H9 (cell line): ENCODE measurements at regions not wholly inside any gene's neighbourhood (a gene's known extent, or its start where the extent isn't known, plus 50 kb on each side); places are given as distances from the start of the nearest gene placed in this dataset.

ENCODE experiments used
- DNase-seq: peaks from one replicate; pipeline ENCODE4 v3.0.0-alpha.2; 2017
- H2AFZ ChIP-seq: one replicate; pipeline ENCODE4 v1.6.1; 2013; ENCODE audit warnings: mild to moderate bottlenecking, low read length, control low read depth, moderate library complexity
- H2AK5ac ChIP-seq: 2 replicates; pipeline ENCODE4 v1.6.1; 2013; ENCODE audit warnings: low read length, control low read depth, mixed read lengths; ENCODE audit not compliant: insufficient read length
- H2BK120ac ChIP-seq: one replicate; pipeline ENCODE4 v1.6.1; 2013; ENCODE audit warnings: low read depth, mild to moderate bottlenecking, low read length, control low read depth, inconsistent platforms; ENCODE audit not compliant: poor library complexity, severe bottlenecking
- H2BK12ac ChIP-seq: 2 replicates; pipeline ENCODE4 v1.6.1; 2013; ENCODE audit warnings: low read length, control low read depth, mixed read lengths, low read depth; ENCODE audit not compliant: insufficient read length
- H2BK15ac ChIP-seq: 2 replicates; pipeline ENCODE4 v1.6.1; 2013; ENCODE audit warnings: low read depth, low read length, control low read depth
- H2BK20ac ChIP-seq: one replicate; pipeline ENCODE4 v1.6.1; 2013; ENCODE audit warnings: low read depth, mild to moderate bottlenecking, low read length, control low read depth, inconsistent platforms; ENCODE audit not compliant: poor library complexity, severe bottlenecking
- H2BK5ac ChIP-seq: 2 replicates; pipeline ENCODE4 v1.6.1; 2013; ENCODE audit warnings: low read length, control low read depth, mixed read lengths; ENCODE audit not compliant: insufficient read length
- H3K14ac ChIP-seq: 2 replicates; pipeline ENCODE4 v1.6.1; 2013; ENCODE audit warnings: low read length, control low read depth; ENCODE audit not compliant: insufficient read depth
- H3K18ac ChIP-seq: 2 replicates; pipeline ENCODE4 v1.6.1; 2013; ENCODE audit warnings: low read depth, mild to moderate bottlenecking, mixed read lengths, low read length, control low read depth; ENCODE audit not compliant: insufficient read length
- H3K23ac ChIP-seq: 2 replicates; pipeline ENCODE4 v1.6.1; 2013; ENCODE audit warnings: low read length, control low read depth, mixed read lengths, low read depth; ENCODE audit not compliant: insufficient read length
- H3K23me2 ChIP-seq: 2 replicates; pipeline ENCODE4 v1.6.1; 2013; ENCODE audit warnings: low read depth, mild to moderate bottlenecking, mixed read lengths, low read length, control low read depth; ENCODE audit not compliant: insufficient read length, poor library complexity, severe bottlenecking
- H3K27ac ChIP-seq: 2 replicates; pipeline ENCODE4 v1.5.1; 2013; ENCODE audit warnings: low read length, control low read depth, mixed read lengths, low read depth; ENCODE audit not compliant: insufficient read length
- H3K27me3 ChIP-seq: 2 replicates; pipeline ENCODE4 v1.6.1; 2013; ENCODE audit warnings: low read length, control low read depth, inconsistent platforms; ENCODE audit not compliant: insufficient read depth
- H3K4ac ChIP-seq: 2 replicates; pipeline ENCODE4 v1.6.1; 2013; ENCODE audit warnings: low read depth, mild to moderate bottlenecking, control low read depth, inconsistent platforms, low read length, moderate library complexity
- H3K4me1 ChIP-seq: 2 replicates; pipeline ENCODE4 v1.6.1; 2013; ENCODE audit warnings: low read length, control low read depth, inconsistent platforms; ENCODE audit not compliant: insufficient read depth
- H3K4me2 ChIP-seq: 2 replicates; pipeline ENCODE4 v1.6.1; 2013; ENCODE audit warnings: low read length, control low read depth, mixed read lengths; ENCODE audit not compliant: insufficient read length, insufficient read depth
- H3K56ac ChIP-seq: 2 replicates; pipeline ENCODE4 v1.6.1; 2013; ENCODE audit warnings: low read depth, mild to moderate bottlenecking, mixed read lengths, low read length, control low read depth; ENCODE audit not compliant: insufficient read length
- H3K79me1 ChIP-seq: 2 replicates; pipeline ENCODE4 v1.6.1; 2013; ENCODE audit warnings: low read depth, mild to moderate bottlenecking, moderate library complexity, low read length, control low read depth, inconsistent platforms; ENCODE audit not compliant: insufficient read depth, poor library complexity, severe bottlenecking
- H3K79me2 ChIP-seq: 2 replicates; pipeline ENCODE4 v1.6.1; 2013; ENCODE audit warnings: low read length, control low read depth, inconsistent platforms; ENCODE audit not compliant: insufficient read depth
- H3K9ac ChIP-seq: 2 replicates; pipeline ENCODE4 v1.6.1; 2013; ENCODE audit warnings: low read length, control low read depth, mixed read lengths; ENCODE audit not compliant: insufficient read length; ENCODE audit errors: extremely low read depth
- H3K9me3 ChIP-seq: one replicate; pipeline ENCODE4 v1.6.1; 2013; ENCODE audit warnings: low read depth, low read length, inconsistent platforms; ENCODE audit not compliant: control insufficient read depth
- H3T11ph ChIP-seq: one replicate; pipeline ENCODE4 v1.6.1; 2013; ENCODE audit warnings: mild to moderate bottlenecking, low read length, control low read depth, inconsistent platforms
- H4K20me1 ChIP-seq: one replicate; pipeline ENCODE4 v1.6.1; 2013; ENCODE audit not compliant: control insufficient read depth, insufficient read length, insufficient read depth
- H4K5ac ChIP-seq: 2 replicates; pipeline ENCODE4 v1.6.1; 2013; ENCODE audit warnings: low read depth, mild to moderate bottlenecking, mixed read lengths, low read length, control low read depth; ENCODE audit not compliant: insufficient read length
- H4K8ac ChIP-seq: replicated peaks from 2 replicates; pipeline ENCODE4 v1.6.1; 2013; ENCODE audit warnings: low read length, control low read depth, mixed read lengths, low read depth; ENCODE audit not compliant: insufficient read length
- H4K91ac ChIP-seq: 2 replicates; pipeline ENCODE4 v1.6.1; 2013; ENCODE audit warnings: low read depth, mild to moderate bottlenecking, moderate library complexity, mixed read lengths, low read length, control low read depth; ENCODE audit not compliant: insufficient read length
- H3K27ac Mint-ChIP-seq, 3 experiments: 2 replicates in 2 of 3; 3 replicates in 1 of 3; pipeline ENCODE4 v1.8.0; 2020 to 2021; ENCODE audit warnings: mixed read lengths in 3 of 3, mild to moderate bottlenecking in 1 of 3, moderate library complexity in 1 of 3
- H3K27me3 Mint-ChIP-seq: 2 replicates; pipeline ENCODE4 v1.8.0; 2021; ENCODE audit warnings: low read depth, mild to moderate bottlenecking, moderate library complexity, mixed read lengths
- H3K36me3 Mint-ChIP-seq, 3 experiments: 2 replicates in 2 of 3; 3 replicates in 1 of 3; pipeline ENCODE4 v1.8.0; 2020 to 2021; ENCODE audit warnings: low read depth in 3 of 3, mixed read lengths in 3 of 3; ENCODE audit not compliant: insufficient read depth in 1 of 3
- H3K4me1 Mint-ChIP-seq, 2 experiments: 2 replicates each; pipeline ENCODE4 v1.8.0; 2020; ENCODE audit warnings: mixed read lengths in 2 of 2
- H3K4me3 Mint-ChIP-seq, 2 experiments: 2 replicates in 1 of 2; 3 replicates in 1 of 2; pipeline ENCODE4 v1.8.0; 2020 to 2021; ENCODE audit warnings: mild to moderate bottlenecking in 2 of 2, mixed read lengths in 2 of 2, moderate library complexity in 1 of 2
- H3K9me3 Mint-ChIP-seq, 2 experiments: 2 replicates in 1 of 2; 3 replicates in 1 of 2; pipeline ENCODE4 v1.8.0; 2020; ENCODE audit warnings: mild to moderate bottlenecking in 2 of 2, mixed read lengths in 2 of 2, moderate library complexity in 1 of 2
- WGBS: extraction: QIAGEN DNeasy Blood & Tissue Kit; methylation state at CpG from one replicate; pipeline ENCODE4 v1.1.7; 2013; ENCODE audit warnings: missing lambda C conversion rate, low lambda C conversion rate, mixed read lengths; ENCODE audit not compliant: insufficient read length; ENCODE audit errors: extremely low coverage; 5-methylcytosine and 5-hydroxymethylcytosine counted together
- TF ChIP-seq, protein P1 (sequence below): fragments of 200-600 bp; sonication (generic); conservative IDR thresholded peaks from 3 replicates; pipeline ENCODE4 v1.8.0; 2021; ENCODE audit warnings: antibody characterized with exemption, mild to moderate bottlenecking

GRCh38 chr22:44628835-44629234, 73.2 kb upstream of the PRR5 start:
- Histone ChIP-seq H4K20me1 (no peaks in the 10 kb centered on the region), H3K4ac (no peak overlapping the region), H4K8ac (no peak overlapping the region), H3K79me1 (no peaks in the 10 kb centered on the region), H3K79me2 (no peaks in the 10 kb centered on the region), H2BK15ac (no peak overlapping the region), H3K9me3 (no peaks in the 10 kb centered on the region), H2AFZ (no peak overlapping the region), H3K9ac (no peak overlapping the region), H3K23ac (no peak overlapping the region), H4K91ac (no peak overlapping the region), H3K4me2 (no peak overlapping the region), H3T11ph (no peak overlapping the region), H3K27me3 (peaks cover 33% of the 10 kb centered on the region), H3K4me1 (no peaks in the 10 kb centered on the region), H2BK120ac (no peak overlapping the region), H4K5ac (no peak overlapping the region), H3K14ac (no peak overlapping the region), H2BK5ac (no peak overlapping the region), H3K23me2 (no peaks in the 10 kb centered on the region), H2AK5ac (no peak overlapping the region), H3K27ac (no peak overlapping the region), H2BK20ac (no peak overlapping the region), H3K18ac (no peak overlapping the region), H3K56ac (no peak overlapping the region), H2BK12ac (no peak overlapping the region)
- Mint-ChIP-seq H3K4me1 (peaks cover 0 to 16% of the 10 kb centered on the region in 2 experiments; a peak in 2 of 4 replicates), H3K4me3 (no peak overlapping the region), H3K27me3 (no peaks in the 10 kb centered on the region; the same call in none of the 2 replicates), H3K27ac (no peak overlapping the region), H3K36me3 (no peaks in the 10 kb centered on the region; a peak in 1 of 7 replicates), H3K9me3 (peaks cover 0 to 4% of the 10 kb centered on the region in 2 experiments; a peak in 4 of 5 replicates)
- TF ChIP-seq, protein P1, sequence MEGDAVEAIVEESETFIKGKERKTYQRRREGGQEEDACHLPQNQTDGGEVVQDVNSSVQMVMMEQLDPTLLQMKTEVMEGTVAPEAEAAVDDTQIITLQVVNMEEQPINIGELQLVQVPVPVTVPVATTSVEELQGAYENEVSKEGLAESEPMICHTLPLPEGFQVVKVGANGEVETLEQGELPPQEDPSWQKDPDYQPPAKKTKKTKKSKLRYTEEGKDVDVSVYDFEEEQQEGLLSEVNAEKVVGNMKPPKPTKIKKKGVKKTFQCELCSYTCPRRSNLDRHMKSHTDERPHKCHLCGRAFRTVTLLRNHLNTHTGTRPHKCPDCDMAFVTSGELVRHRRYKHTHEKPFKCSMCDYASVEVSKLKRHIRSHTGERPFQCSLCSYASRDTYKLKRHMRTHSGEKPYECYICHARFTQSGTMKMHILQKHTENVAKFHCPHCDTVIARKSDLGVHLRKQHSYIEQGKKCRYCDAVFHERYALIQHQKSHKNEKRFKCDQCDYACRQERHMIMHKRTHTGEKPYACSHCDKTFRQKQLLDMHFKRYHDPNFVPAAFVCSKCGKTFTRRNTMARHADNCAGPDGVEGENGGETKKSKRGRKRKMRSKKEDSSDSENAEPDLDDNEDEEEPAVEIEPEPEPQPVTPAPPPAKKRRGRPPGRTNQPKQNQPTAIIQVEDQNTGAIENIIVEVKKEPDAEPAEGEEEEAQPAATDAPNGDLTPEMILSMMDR: no peak
- WGBS: no CpG with 5 or more reads among the region's 9 CpGs
- no peak for DNase-seq
